GM12892 (cell line): ENCODE measurements at regions not wholly inside any gene's neighbourhood (a gene's known extent, or its start where the extent isn't known, plus 50 kb on each side); places are given as distances from the start of the nearest gene placed in this dataset.

Experiments
- POLR2A ChIP-seq: IDR thresholded peaks from 2 replicates; pipeline ENCODE4 v1.6.1; 2011; ENCODE audit warnings: low read depth, low read length, control low read depth
- TAF1 ChIP-seq: IDR thresholded peaks from 2 replicates; pipeline ENCODE4 v1.6.1; 2011; ENCODE audit warnings: low read depth, mild to moderate bottlenecking, control low read depth, low read length, borderline replicate concordance

DNA sequence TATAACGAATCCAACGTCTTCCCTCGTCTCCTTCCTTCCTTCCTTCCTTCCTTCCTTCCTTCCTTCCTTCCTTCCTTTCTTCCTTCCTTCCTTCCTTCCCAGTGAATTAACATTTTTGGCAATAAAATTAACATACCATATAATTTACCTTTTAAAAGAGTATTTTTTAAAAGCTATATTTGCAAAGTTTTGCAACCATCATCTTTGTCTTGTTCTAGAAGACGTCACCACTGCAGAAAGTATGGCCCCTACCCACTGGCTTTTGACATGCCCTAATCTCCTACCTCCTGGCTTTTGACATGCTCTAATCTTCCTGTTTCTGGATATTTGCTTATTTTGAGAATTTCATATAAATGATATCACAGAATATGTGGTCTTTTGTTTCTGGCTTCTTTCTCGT, 1023.9 kb upstream of the ZEB2 start:
- TF ChIP-seq POLR2A (no peak), TAF1 (no peak)
